Astrocyte (in vitro differentiated cells and primary cell): ENCODE measurements at regions not wholly inside any gene's neighbourhood (a gene's known extent, or its start where the extent isn't known, plus 50 kb on each side); places are given as distances from the start of the nearest gene placed in this dataset.

Experiments
- EZH2 ChIP-seq: IDR thresholded peaks from 2 replicates; pipeline ENCODE4 v1.6.1; 2012; ENCODE audit warnings: mild to moderate bottlenecking, low read length, inconsistent platforms; ENCODE audit not compliant: insufficient read depth
- TF ChIP-seq, protein P1 (sequence below): IDR thresholded peaks from 2 replicates; pipeline ENCODE4 v1.5.1; 2011; ENCODE audit warnings: low read depth, mild to moderate bottlenecking, inconsistent platforms, low read length, moderate library complexity; ENCODE audit not compliant: insufficient read depth

DNA sequence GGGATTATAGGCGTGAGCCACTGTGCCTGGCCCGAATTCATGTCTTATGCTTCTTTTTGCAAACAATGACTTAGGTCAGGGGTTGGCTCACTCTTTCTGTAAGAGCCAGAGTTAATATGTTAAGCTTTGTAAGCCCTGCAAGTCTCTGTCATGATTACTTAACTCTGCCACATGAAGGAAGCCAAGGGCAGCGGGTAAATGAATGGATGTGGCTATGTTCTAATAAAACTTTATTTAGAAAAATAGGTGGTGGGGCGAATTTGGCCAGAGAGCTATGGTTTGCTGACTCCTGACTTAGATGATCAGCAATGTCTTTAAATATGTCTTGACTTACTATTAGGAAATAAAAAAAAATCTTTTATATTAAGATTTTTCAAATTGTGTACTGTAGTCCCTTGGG is 114.9 kb upstream of the ZFP64 start:
- no peak for TF ChIP-seq EZH2
- TF ChIP-seq, protein P1, sequence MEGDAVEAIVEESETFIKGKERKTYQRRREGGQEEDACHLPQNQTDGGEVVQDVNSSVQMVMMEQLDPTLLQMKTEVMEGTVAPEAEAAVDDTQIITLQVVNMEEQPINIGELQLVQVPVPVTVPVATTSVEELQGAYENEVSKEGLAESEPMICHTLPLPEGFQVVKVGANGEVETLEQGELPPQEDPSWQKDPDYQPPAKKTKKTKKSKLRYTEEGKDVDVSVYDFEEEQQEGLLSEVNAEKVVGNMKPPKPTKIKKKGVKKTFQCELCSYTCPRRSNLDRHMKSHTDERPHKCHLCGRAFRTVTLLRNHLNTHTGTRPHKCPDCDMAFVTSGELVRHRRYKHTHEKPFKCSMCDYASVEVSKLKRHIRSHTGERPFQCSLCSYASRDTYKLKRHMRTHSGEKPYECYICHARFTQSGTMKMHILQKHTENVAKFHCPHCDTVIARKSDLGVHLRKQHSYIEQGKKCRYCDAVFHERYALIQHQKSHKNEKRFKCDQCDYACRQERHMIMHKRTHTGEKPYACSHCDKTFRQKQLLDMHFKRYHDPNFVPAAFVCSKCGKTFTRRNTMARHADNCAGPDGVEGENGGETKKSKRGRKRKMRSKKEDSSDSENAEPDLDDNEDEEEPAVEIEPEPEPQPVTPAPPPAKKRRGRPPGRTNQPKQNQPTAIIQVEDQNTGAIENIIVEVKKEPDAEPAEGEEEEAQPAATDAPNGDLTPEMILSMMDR = no peak
